ENCODE measurements at regions not wholly inside any gene's neighbourhood (a gene's known extent, or its start where the extent isn't known, plus 50 kb on each side); places are given as distances from the start of the nearest gene placed in this dataset.

GRCh38 chr13:22412452-22412851 is 741.6 kb downstream of the FGF9 start:
- Histone ChIP-seq H3K9me3 (ENCODE audit: insufficient read depth, low read depth, low read length) (no peaks in the 10 kb centered on the region), H3K23ac (ENCODE audit: low read length) (no peak overlapping the region), H3K4ac (ENCODE audit: low read depth, low read length) (no peak overlapping the region), H3K9ac (ENCODE audit: low read length) (no peak overlapping the region), H2AFZ (ENCODE audit: insufficient read depth, low read length, poor library complexity) (no peak overlapping the region), H3K4me2 (ENCODE audit: low read length) (no peak overlapping the region), H2BK12ac (ENCODE audit: low read length) (no peak overlapping the region), H4K12ac (ENCODE audit: low read depth, low read length) (no peak overlapping the region), H2AK5ac (ENCODE audit: low read length) (no peak overlapping the region), H3K27me3 (ENCODE audit: insufficient read depth, low read length) (no peaks in the 10 kb centered on the region), H4K8ac (ENCODE audit: low read depth, low read length) (no peak overlapping the region), H3K79me2 (ENCODE audit: control insufficient read depth, insufficient read depth, low read length, poor library complexity) (no peaks in the 10 kb centered on the region), H4K91ac (ENCODE audit: low read depth, low read length) (no peak overlapping the region), H2BK120ac (ENCODE audit: insufficient read depth, low read length, poor library complexity) (no peak overlapping the region), H3K4me1 (ENCODE audit: control insufficient read depth in 1 of 2, insufficient read depth in 2 of 2, low read length in 2 of 2) (no peaks in the 10 kb centered on the region), H3K79me1 (ENCODE audit: low read length) (no peaks in the 10 kb centered on the region), H3K18ac (ENCODE audit: low read length) (no peak overlapping the region), H2BK5ac (ENCODE audit: low read depth, low read length, poor library complexity) (no peak overlapping the region), H3K27ac (ENCODE audit: low read depth, low read length) (no peak overlapping the region), H3K36me3 (ENCODE audit: control insufficient read depth in 1 of 2, insufficient read depth in 2 of 2, low read length in 2 of 2) (no peaks in the 10 kb centered on the region), H3K4me3 (ENCODE audit: low read depth, low read length) (no peak overlapping the region), H3K14ac (ENCODE audit: low read length) (no peak overlapping the region)
- DNase-seq: no peak
- no CpG with 5 or more reads among the region's 1 CpG for WGBS (ENCODE audit: extremely low coverage, insufficient coverage, insufficient read length)

- Histone ChIP-seq H3K4me1 (ENCODE audit: control insufficient read depth in 1 of 2, insufficient read depth in 2 of 2, low read length in 2 of 2) (no peaks in the 10 kb centered on the region), H3K4me3 (ENCODE audit: low read depth, low read length) (no peak overlapping the region), H3K4me2 (ENCODE audit: low read length) (no peak overlapping the region), H2AK5ac (ENCODE audit: low read length) (no peak overlapping the region), H3K79me1 (ENCODE audit: low read length) (no peaks in the 10 kb centered on the region), H3K27ac (ENCODE audit: low read depth, low read length) (no peak overlapping the region), H3K9me3 (ENCODE audit: insufficient read depth, low read depth, low read length) (no peaks in the 10 kb centered on the region), H2AFZ (ENCODE audit: insufficient read depth, low read length, poor library complexity) (no peak overlapping the region), H3K79me2 (ENCODE audit: control insufficient read depth, insufficient read depth, low read length, poor library complexity) (no peaks in the 10 kb centered on the region), H2BK5ac (ENCODE audit: low read depth, low read length, poor library complexity) (no peak overlapping the region), H3K18ac (ENCODE audit: low read length) (no peak overlapping the region), H2BK120ac (ENCODE audit: insufficient read depth, low read length, poor library complexity) (no peak overlapping the region), H4K12ac (ENCODE audit: low read depth, low read length) (no peak overlapping the region), H3K14ac (ENCODE audit: low read length) (no peak overlapping the region), H2BK12ac (ENCODE audit: low read length) (no peak overlapping the region), H4K91ac (ENCODE audit: low read depth, low read length) (no peak overlapping the region), H4K8ac (ENCODE audit: low read depth, low read length) (no peak overlapping the region), H3K23ac (ENCODE audit: low read length) (no peak overlapping the region), H3K9ac (ENCODE audit: low read length) (no peak overlapping the region), H3K36me3 (ENCODE audit: control insufficient read depth in 1 of 2, insufficient read depth in 2 of 2, low read length in 2 of 2) (no peaks in the 10 kb centered on the region), H3K4ac (ENCODE audit: low read depth, low read length) (no peak overlapping the region), H3K27me3 (ENCODE audit: insufficient read depth, low read length) (no peaks in the 10 kb centered on the region)
- DNase-seq: no peak
Measured at GRCh38 chr13:22422023-22422422, 751.1 kb downstream of the FGF9 start.

- Histone ChIP-seq H3K4me1 (ENCODE audit: control insufficient read depth in 1 of 2, insufficient read depth in 2 of 2, low read length in 2 of 2) (no peaks in the 10 kb centered on the region), H3K4me3 (ENCODE audit: low read depth, low read length) (no peak overlapping the region), H3K18ac (ENCODE audit: low read length) (no peak overlapping the region), H3K9ac (ENCODE audit: low read length) (no peak overlapping the region), H2BK5ac (ENCODE audit: low read depth, low read length, poor library complexity) (no peak overlapping the region), H3K14ac (ENCODE audit: low read length) (no peak overlapping the region), H2BK120ac (ENCODE audit: insufficient read depth, low read length, poor library complexity) (no peak overlapping the region), H3K27me3 (ENCODE audit: insufficient read depth, low read length) (no peaks in the 10 kb centered on the region), H4K12ac (ENCODE audit: low read depth, low read length) (no peak overlapping the region), H3K9me3 (ENCODE audit: insufficient read depth, low read depth, low read length) (no peaks in the 10 kb centered on the region), H3K4me2 (ENCODE audit: low read length) (no peak overlapping the region), H3K4ac (ENCODE audit: low read depth, low read length) (no peak overlapping the region), H3K36me3 (ENCODE audit: control insufficient read depth in 1 of 2, insufficient read depth in 2 of 2, low read length in 2 of 2) (no peaks in the 10 kb centered on the region), H3K79me2 (ENCODE audit: control insufficient read depth, insufficient read depth, low read length, poor library complexity) (no peaks in the 10 kb centered on the region), H3K27ac (ENCODE audit: low read depth, low read length) (no peak overlapping the region), H2BK12ac (ENCODE audit: low read length) (no peak overlapping the region), H2AK5ac (ENCODE audit: low read length) (no peak overlapping the region), H3K23ac (ENCODE audit: low read length) (no peak overlapping the region), H4K91ac (ENCODE audit: low read depth, low read length) (no peak overlapping the region), H3K79me1 (ENCODE audit: low read length) (no peaks in the 10 kb centered on the region), H2AFZ (ENCODE audit: insufficient read depth, low read length, poor library complexity) (no peak overlapping the region), H4K8ac (ENCODE audit: low read depth, low read length) (no peak overlapping the region)
- WGBS (ENCODE audit: extremely low coverage, insufficient coverage, insufficient read length): no CpG with 5 or more reads among the region's 7 CpGs
- DNase-seq: no peak
Measured at GRCh38 chr13:22422712-22423111, 751.8 kb downstream of the FGF9 start.

- H4K8ac ChIP-seq (ENCODE audit: low read depth, low read length): no peak overlapping the region
- H3K9me3 ChIP-seq (ENCODE audit: insufficient read depth, low read depth, low read length): peaks cover 1% of the 10 kb centered on the region
- no peak overlapping the region for H3K23ac ChIP-seq (ENCODE audit: low read length)
- H3K79me2 ChIP-seq (ENCODE audit: control insufficient read depth, insufficient read depth, low read length, poor library complexity): no peaks in the 10 kb centered on the region
- no peaks in the 10 kb centered on the region for H3K79me1 ChIP-seq (ENCODE audit: low read length)
- no peak overlapping the region for H3K4me3 ChIP-seq (ENCODE audit: low read depth, low read length)
- no peak overlapping the region for H4K91ac ChIP-seq (ENCODE audit: low read depth, low read length)
- no peak overlapping the region for H3K27ac ChIP-seq (ENCODE audit: low read depth, low read length)
- no peak overlapping the region for H3K9ac ChIP-seq (ENCODE audit: low read length)
- DNase-seq: no peak
- H3K18ac ChIP-seq (ENCODE audit: low read length): no peak overlapping the region
- no CpG with 5 or more reads among the region's 1 CpG for WGBS (ENCODE audit: extremely low coverage, insufficient coverage, insufficient read length)
- H2BK12ac ChIP-seq (ENCODE audit: low read length): no peak overlapping the region
- H2AK5ac ChIP-seq (ENCODE audit: low read length): no peak overlapping the region
- H3K4me2 ChIP-seq (ENCODE audit: low read length): no peak overlapping the region
- no peaks in the 10 kb centered on the region for H3K27me3 ChIP-seq (ENCODE audit: insufficient read depth, low read length)
- H2BK120ac ChIP-seq (ENCODE audit: insufficient read depth, low read length, poor library complexity): no peak overlapping the region
- H4K12ac ChIP-seq (ENCODE audit: low read depth, low read length): no peak overlapping the region
- no peak overlapping the region for H2AFZ ChIP-seq (ENCODE audit: insufficient read depth, low read length, poor library complexity)
- no peak overlapping the region for H3K14ac ChIP-seq (ENCODE audit: low read length)
- H3K4me1 ChIP-seq (ENCODE audit: control insufficient read depth in 1 of 2, insufficient read depth in 2 of 2, low read length in 2 of 2): no peaks in the 10 kb centered on the region
- no peaks in the 10 kb centered on the region for H3K36me3 ChIP-seq (ENCODE audit: control insufficient read depth in 1 of 2, insufficient read depth in 2 of 2, low read length in 2 of 2)
- no peak overlapping the region for H3K4ac ChIP-seq (ENCODE audit: low read depth, low read length)
- no peak overlapping the region for H2BK5ac ChIP-seq (ENCODE audit: low read depth, low read length, poor library complexity)
Measured at GRCh38 chr13:22423261-22423660, 752.4 kb downstream of the FGF9 start.
